ENCODE measurements at regions not wholly inside any gene's neighbourhood (a gene's known extent, or its start where the extent isn't known, plus 50 kb on each side); places are given as distances from the start of the nearest gene placed in this dataset.

GRCh38 chr13:78228211-78228610 is 309.6 kb upstream of the EDNRB start:
- DNase-seq (ENCODE audit: low read depth): no peak

- no peak for DNase-seq (ENCODE audit: low read depth)
Measured at GRCh38 chr13:78227709-78228108, 309.1 kb upstream of the EDNRB start.

- DNase-seq (ENCODE audit: low read depth): no peak
Measured at GRCh38 chr13:78215458-78216108, 297.0 kb upstream of the EDNRB start.

- DNase-seq (ENCODE audit: low read depth): no peak
Measured at GRCh38 chr13:78201411-78201810, 282.8 kb upstream of the EDNRB start.

- no peak for DNase-seq (ENCODE audit: low read depth)
Measured at GRCh38 chr13:78198821-78199220, 280.2 kb upstream of the EDNRB start.

- no peak for DNase-seq (ENCODE audit: low read depth)
Measured at GRCh38 chr13:78198419-78198818, 279.8 kb upstream of the EDNRB start.

GRCh38 chr13:78197231-78197630 is 278.6 kb upstream of the EDNRB start:
- no peak for DNase-seq (ENCODE audit: low read depth)

GRCh38 chr13:78194904-78195639 is 276.4 kb upstream of the EDNRB start:
- DNase-seq (ENCODE audit: low read depth): no peak

- DNase-seq (ENCODE audit: low read depth): no peak
Measured at GRCh38 chr13:78193846-78194245, 275.2 kb upstream of the EDNRB start.

GRCh38 chr13:78192716-78193115 is 274.1 kb upstream of the EDNRB start:
- peak; percentile 26 for DNase-seq (ENCODE audit: low read depth)

- no peak for DNase-seq (ENCODE audit: low read depth)
Measured at GRCh38 chr13:78190296-78190695, 271.7 kb upstream of the EDNRB start.

GRCh38 chr13:78187781-78188180 is 269.1 kb upstream of the EDNRB start:
- no peak for DNase-seq (ENCODE audit: low read depth)

- no peak for DNase-seq (ENCODE audit: low read depth)
Measured at GRCh38 chr13:78185700-78186099, 267.1 kb upstream of the EDNRB start.

- DNase-seq (ENCODE audit: low read depth): peak; percentile 36
Measured at GRCh38 chr13:78183732-78184131, 265.1 kb upstream of the EDNRB start.

GRCh38 chr13:78182813-78183212 is 264.2 kb upstream of the EDNRB start:
- no peak for DNase-seq (ENCODE audit: low read depth)

- DNase-seq (ENCODE audit: low read depth): no peak
Measured at GRCh38 chr13:78177306-78177705, 258.7 kb upstream of the EDNRB start.

GRCh38 chr13:78176880-78177279 is 258.2 kb upstream of the EDNRB start:
- DNase-seq (ENCODE audit: low read depth): no peak

GRCh38 chr13:78169386-78169785 is 250.8 kb upstream of the EDNRB start:
- DNase-seq (ENCODE audit: low read depth): no peak

- DNase-seq (ENCODE audit: low read depth): no peak
Measured at GRCh38 chr13:78168981-78169380, 250.3 kb upstream of the EDNRB start.

GRCh38 chr13:78161266-78161665 is 242.6 kb upstream of the EDNRB start:
- no peak for DNase-seq (ENCODE audit: low read depth)

- peak; percentile 34 for DNase-seq (ENCODE audit: low read depth)
Measured at GRCh38 chr13:78160793-78161192, 242.2 kb upstream of the EDNRB start.

GRCh38 chr13:78152415-78152814 is 233.8 kb upstream of the EDNRB start:
- no peak for DNase-seq (ENCODE audit: low read depth)

- peak; percentile 24 for DNase-seq (ENCODE audit: low read depth)
Measured at GRCh38 chr13:78147905-78148304, 229.3 kb upstream of the EDNRB start.

GRCh38 chr13:78145276-78145675 is 226.6 kb upstream of the EDNRB start:
- DNase-seq (ENCODE audit: low read depth): no peak
